Parathyroid adenoma (tissue), 2 donors: ENCODE measurements at regions not wholly inside any gene's neighbourhood (a gene's known extent, or its start where the extent isn't known, plus 50 kb on each side); places are given as distances from the start of the nearest gene placed in this dataset.

Source experiments
- H2AFZ ChIP-seq: fragments of 300-600 bp; sonication (generic); one replicate; pipeline ENCODE4 v1.7.0; 2017; ENCODE audit warnings: antibody characterized with exemption, mild to moderate bottlenecking
- H3K27ac ChIP-seq: fragments of 300-600 bp; sonication (generic); one replicate; pipeline ENCODE4 v1.7.0; 2017
- H3K27me3 ChIP-seq: fragments of 300-600 bp; sonication (generic); one replicate; pipeline ENCODE4 v1.7.0; 2017; ENCODE audit warnings: low read length; ENCODE audit not compliant: control insufficient read depth, insufficient read depth
- H3K36me3 ChIP-seq: fragments of 300-600 bp; sonication (generic); one replicate; pipeline ENCODE4 v1.7.0; 2017; ENCODE audit warnings: low read length; ENCODE audit not compliant: control insufficient read depth, insufficient read depth
- H3K4me1 ChIP-seq: fragments of 300-600 bp; sonication (generic); one replicate; pipeline ENCODE4 v1.7.0; 2017; ENCODE audit warnings: control low read depth
- H3K4me2 ChIP-seq: fragments of 300-600 bp; sonication (generic); one replicate; pipeline ENCODE4 v1.7.0; 2017; ENCODE audit warnings: low read length
- H3K4me3 ChIP-seq: fragments of 300-600 bp; sonication (generic); one replicate; pipeline ENCODE4 v1.7.0; 2017; ENCODE audit warnings: low read depth, low read length
- H3K79me2 ChIP-seq: fragments of 300-600 bp; sonication (generic); one replicate; pipeline ENCODE4 v1.7.0; 2017; ENCODE audit warnings: control low read depth
- H3K9ac ChIP-seq: fragments of 300-600 bp; sonication (generic); one replicate; pipeline ENCODE4 v1.7.0; 2017; ENCODE audit warnings: mild to moderate bottlenecking
- H3K9me3 ChIP-seq: fragments of 300-600 bp; sonication (generic); one replicate; pipeline ENCODE4 v1.7.0; 2017; ENCODE audit warnings: low read length; ENCODE audit not compliant: control insufficient read depth
- CTCF ChIP-seq: fragments of 300-600 bp; sonication (generic); IDR thresholded peaks from one replicate; pipeline ENCODE4 v1.7.0; 2017; ENCODE audit warnings: antibody characterized with exemption, mild to moderate bottlenecking
- donor health status: primary hyperparathyroidism.

GRCh38 chr4:26028793-26029567, 115.0 kb downstream of the SMIM20 start:
- no peak overlapping the region for H3K4me3 ChIP-seq

GRCh38 chr4:26029568-26030131, 115.6 kb downstream of the SMIM20 start:
- H2AFZ ChIP-seq, result no peak overlapping the region
- H3K27ac ChIP-seq, result no peak overlapping the region
- H3K4me1 ChIP-seq, result no peaks in the 10 kb centered on the region
- H3K4me3 ChIP-seq, result no peak overlapping the region
- no peak overlapping the region for H3K9ac ChIP-seq
- H3K9me3 ChIP-seq, result no peaks in the 10 kb centered on the region
- no peak for TF ChIP-seq CTCF
- H3K36me3 ChIP-seq, result no peaks in the 10 kb centered on the region
- no peaks in the 10 kb centered on the region for H3K27me3 ChIP-seq
- H3K79me2 ChIP-seq, result no peaks in the 10 kb centered on the region
- H3K4me2 ChIP-seq, result no peak overlapping the region

More at GRCh38 chr4:26028793-26029567, 115.0 kb downstream of the SMIM20 start:
- H3K4me2 ChIP-seq, result no peak overlapping the region
- no peak overlapping the region for H3K9ac ChIP-seq
- peak overlapping the region; percentile 33 for H2AFZ ChIP-seq
- H3K27me3 ChIP-seq, result no peaks in the 10 kb centered on the region
- peak; percentile 24 for TF ChIP-seq CTCF
- H3K36me3 ChIP-seq, result no peaks in the 10 kb centered on the region
- H3K79me2 ChIP-seq, result no peaks in the 10 kb centered on the region
- no peak overlapping the region for H3K27ac ChIP-seq
- H3K4me1 ChIP-seq, result no peaks in the 10 kb centered on the region
- H3K9me3 ChIP-seq, result no peaks in the 10 kb centered on the region

GRCh38 chr4:26030260-26030667, 116.2 kb downstream of the SMIM20 start:
- no peaks in the 10 kb centered on the region for H3K36me3 ChIP-seq
- no peak overlapping the region for H3K9ac ChIP-seq
- H3K9me3 ChIP-seq, result no peaks in the 10 kb centered on the region
- no peak overlapping the region for H3K4me2 ChIP-seq
- H3K79me2 ChIP-seq, result no peaks in the 10 kb centered on the region
- H3K27ac ChIP-seq, result no peak overlapping the region
- TF ChIP-seq CTCF, result no peak
- no peaks in the 10 kb centered on the region for H3K27me3 ChIP-seq
- no peak overlapping the region for H2AFZ ChIP-seq
- H3K4me3 ChIP-seq, result no peak overlapping the region
- no peaks in the 10 kb centered on the region for H3K4me1 ChIP-seq

GRCh38 chr4:26030780-26031179, 116.8 kb downstream of the SMIM20 start:
- no peak overlapping the region for H3K9ac ChIP-seq
- no peaks in the 10 kb centered on the region for H3K36me3 ChIP-seq
- H3K4me1 ChIP-seq, result no peaks in the 10 kb centered on the region
- no peak overlapping the region for H3K4me3 ChIP-seq
- H3K9me3 ChIP-seq, result no peaks in the 10 kb centered on the region
- TF ChIP-seq CTCF, result no peak
- no peaks in the 10 kb centered on the region for H3K79me2 ChIP-seq
- no peak overlapping the region for H3K27ac ChIP-seq
- no peak overlapping the region for H3K4me2 ChIP-seq
- H2AFZ ChIP-seq, result no peak overlapping the region
- H3K27me3 ChIP-seq, result no peaks in the 10 kb centered on the region
